Smooth muscle cell (in vitro differentiated cells): ENCODE measurements at regions not wholly inside any gene's neighbourhood (a gene's known extent, or its start where the extent isn't known, plus 50 kb on each side); places are given as distances from the start of the nearest gene placed in this dataset.
"Not testable (repeated sequence)": the region's sequence is repeated elsewhere in the genome, so short reads cannot be mapped to it uniquely, and the experiment has no call there.

ENCODE experiments used
- DNase-seq: peaks from one replicate; lab custom pipeline; 2025; ENCODE audit not compliant: unreplicated experiment; lab: John Stamatoyannopoulos, UW
- H2AFZ ChIP-seq: fragments of 200-600 bp; sonication (generic); 2 replicates; pipeline ENCODE4 v1.6.0; 2016; ENCODE audit warnings: antibody characterized with exemption, low read depth, mild to moderate bottlenecking
- H3F3A ChIP-seq: fragments of 200-600 bp; sonication (generic); 2 replicates; pipeline ENCODE4 v1.6.0; 2017; ENCODE audit warnings: antibody characterized with exemption, low read depth
- H3K27ac ChIP-seq: fragments of 200-600 bp; sonication (generic); 2 replicates; pipeline ENCODE4 v1.5.1; 2016; ENCODE audit warnings: low read depth, mild to moderate bottlenecking
- H3K27me3 ChIP-seq: fragments of 200-600 bp; sonication (generic); 2 replicates; pipeline ENCODE4 v1.6.1; 2016; ENCODE audit warnings: low read depth, mild to moderate bottlenecking
- H3K36me3 ChIP-seq: fragments of 200-600 bp; sonication (generic); 2 replicates; pipeline ENCODE4 v1.5.1; 2016; ENCODE audit warnings: low read depth
- H3K4me1 ChIP-seq: fragments of 200-600 bp; sonication (generic); 2 replicates; pipeline ENCODE4 v1.5.1; 2016; ENCODE audit warnings: low read depth
- H3K4me2 ChIP-seq: fragments of 200-600 bp; sonication (generic); 2 replicates; pipeline ENCODE4 v1.6.0; 2016; ENCODE audit warnings: mild to moderate bottlenecking
- H3K4me3 ChIP-seq: fragments of 200-600 bp; sonication (generic); 2 replicates; pipeline ENCODE4 v1.5.1; 2016; ENCODE audit warnings: mild to moderate bottlenecking
- H3K79me2 ChIP-seq: fragments of 200-600 bp; sonication (generic); 2 replicates; pipeline ENCODE4 v1.6.0; 2016; ENCODE audit warnings: low read depth, mild to moderate bottlenecking
- H3K9ac ChIP-seq: fragments of 200-600 bp; sonication (generic); 2 replicates; pipeline ENCODE4 v1.6.0; 2016; ENCODE audit warnings: low read depth
- H3K9me3 ChIP-seq: fragments of 200-600 bp; sonication (generic); replicated peaks from 2 replicates; pipeline ENCODE4 v1.5.1; 2016; ENCODE audit warnings: low read depth
- H4K20me1 ChIP-seq: fragments of 200-600 bp; sonication (generic); 2 replicates; pipeline ENCODE4 v1.6.0; 2016; ENCODE audit warnings: low read depth
- WGBS: methylation state at CpG from one replicate; pipeline ENCODE4 v1.1.7; 2016; ENCODE audit warnings: low lambda C conversion rate; 5-methylcytosine and 5-hydroxymethylcytosine counted together
- TF ChIP-seq, protein P1 (sequence below): fragments of 200-600 bp; sonication (generic); IDR thresholded peaks from 2 replicates; pipeline ENCODE4 v1.5.1; 2017; ENCODE audit warnings: borderline replicate concordance, mild to moderate bottlenecking, antibody characterized with exemption; ENCODE audit not compliant: insufficient read depth, poor library complexity, severe bottlenecking

DNA sequence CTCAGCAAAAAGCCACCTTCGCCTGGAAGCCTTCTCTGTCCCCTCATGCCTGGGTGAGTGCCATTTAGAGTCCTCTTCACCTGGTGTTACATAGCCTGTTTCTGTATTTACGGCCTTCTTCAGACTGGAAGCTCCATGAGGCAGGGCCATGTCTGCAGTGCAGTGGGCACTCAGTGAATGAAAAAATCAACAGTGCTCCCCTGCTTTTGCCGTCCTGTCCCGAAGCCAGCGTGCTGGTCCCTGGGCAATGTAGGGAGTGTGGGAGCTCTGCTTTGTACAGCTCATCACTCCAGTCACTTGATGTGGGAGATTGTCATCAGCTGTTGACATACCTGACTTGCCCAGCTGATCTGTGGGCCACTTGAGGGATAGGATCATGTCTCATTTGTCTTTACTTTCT, 129.0 kb upstream of the TSHZ3 start:
- Histone ChIP-seq H3F3A (no peaks in the 10 kb centered on the region), H3K9me3 (no peaks in the 10 kb centered on the region), H2AFZ (no peak overlapping the region), H3K4me1 (no peaks in the 10 kb centered on the region), H3K4me3 (no peak overlapping the region), H4K20me1 (no peaks in the 10 kb centered on the region), H3K4me2 (no peak overlapping the region), H3K79me2 (no peaks in the 10 kb centered on the region), H3K36me3 (no peaks in the 10 kb centered on the region), H3K27me3 (no peaks in the 10 kb centered on the region), H3K9ac (no peak overlapping the region), H3K27ac (no peak overlapping the region)
- no peak for DNase-seq
- WGBS = 89% methylated on average over 5 of the region's 5 CpGs
- TF ChIP-seq, protein P1, sequence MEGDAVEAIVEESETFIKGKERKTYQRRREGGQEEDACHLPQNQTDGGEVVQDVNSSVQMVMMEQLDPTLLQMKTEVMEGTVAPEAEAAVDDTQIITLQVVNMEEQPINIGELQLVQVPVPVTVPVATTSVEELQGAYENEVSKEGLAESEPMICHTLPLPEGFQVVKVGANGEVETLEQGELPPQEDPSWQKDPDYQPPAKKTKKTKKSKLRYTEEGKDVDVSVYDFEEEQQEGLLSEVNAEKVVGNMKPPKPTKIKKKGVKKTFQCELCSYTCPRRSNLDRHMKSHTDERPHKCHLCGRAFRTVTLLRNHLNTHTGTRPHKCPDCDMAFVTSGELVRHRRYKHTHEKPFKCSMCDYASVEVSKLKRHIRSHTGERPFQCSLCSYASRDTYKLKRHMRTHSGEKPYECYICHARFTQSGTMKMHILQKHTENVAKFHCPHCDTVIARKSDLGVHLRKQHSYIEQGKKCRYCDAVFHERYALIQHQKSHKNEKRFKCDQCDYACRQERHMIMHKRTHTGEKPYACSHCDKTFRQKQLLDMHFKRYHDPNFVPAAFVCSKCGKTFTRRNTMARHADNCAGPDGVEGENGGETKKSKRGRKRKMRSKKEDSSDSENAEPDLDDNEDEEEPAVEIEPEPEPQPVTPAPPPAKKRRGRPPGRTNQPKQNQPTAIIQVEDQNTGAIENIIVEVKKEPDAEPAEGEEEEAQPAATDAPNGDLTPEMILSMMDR = no peak

DNA sequence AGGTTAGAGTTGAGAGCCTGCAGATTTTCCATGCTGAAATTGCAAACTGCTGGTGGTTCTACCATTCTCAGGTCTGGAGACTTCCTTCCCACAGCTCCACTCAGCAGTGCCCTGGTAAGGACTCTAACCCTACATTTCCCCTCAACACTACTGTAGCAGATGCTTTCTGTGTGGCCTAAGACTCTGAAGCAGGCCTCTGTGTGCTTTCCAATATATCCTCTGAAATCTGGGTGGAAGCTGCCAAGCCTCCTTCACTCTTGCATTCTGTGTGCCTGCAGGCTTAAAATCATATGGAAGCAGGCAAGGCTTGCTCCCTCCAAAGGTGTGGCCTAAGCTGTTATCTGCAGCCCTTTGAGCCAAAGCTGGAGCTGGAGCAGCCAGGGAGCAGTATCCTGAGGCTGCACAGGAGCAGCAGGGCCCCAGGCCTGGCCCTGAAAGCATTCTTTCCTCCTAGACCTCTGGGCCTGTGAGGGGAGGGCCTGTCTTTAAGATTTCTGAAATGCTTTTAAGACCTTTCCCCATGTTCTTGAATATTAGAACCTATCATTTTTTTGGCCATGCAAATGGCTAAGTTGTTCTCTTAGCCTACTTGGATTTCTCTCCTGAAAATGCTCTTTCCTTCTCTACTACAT, 134.1 kb upstream of the TSHZ3 start:
- no peaks in the 10 kb centered on the region for H3K4me1 ChIP-seq
- DNase-seq = no peak
- no peak overlapping the region for H3K4me2 ChIP-seq
- H3K79me2 ChIP-seq = no peaks in the 10 kb centered on the region
- H3K36me3 ChIP-seq = no peaks in the 10 kb centered on the region
- no peak overlapping the region for H3K4me3 ChIP-seq
- no peak overlapping the region for H3K9ac ChIP-seq
- TF ChIP-seq, protein P1 = no peak
- H3K27ac ChIP-seq = no peak overlapping the region
- no peaks in the 10 kb centered on the region for H3K9me3 ChIP-seq
- no peaks in the 10 kb centered on the region for H4K20me1 ChIP-seq
- H3K27me3 ChIP-seq = no peaks in the 10 kb centered on the region
- H2AFZ ChIP-seq = no peak overlapping the region
- H3F3A ChIP-seq = no peaks in the 10 kb centered on the region

DNA sequence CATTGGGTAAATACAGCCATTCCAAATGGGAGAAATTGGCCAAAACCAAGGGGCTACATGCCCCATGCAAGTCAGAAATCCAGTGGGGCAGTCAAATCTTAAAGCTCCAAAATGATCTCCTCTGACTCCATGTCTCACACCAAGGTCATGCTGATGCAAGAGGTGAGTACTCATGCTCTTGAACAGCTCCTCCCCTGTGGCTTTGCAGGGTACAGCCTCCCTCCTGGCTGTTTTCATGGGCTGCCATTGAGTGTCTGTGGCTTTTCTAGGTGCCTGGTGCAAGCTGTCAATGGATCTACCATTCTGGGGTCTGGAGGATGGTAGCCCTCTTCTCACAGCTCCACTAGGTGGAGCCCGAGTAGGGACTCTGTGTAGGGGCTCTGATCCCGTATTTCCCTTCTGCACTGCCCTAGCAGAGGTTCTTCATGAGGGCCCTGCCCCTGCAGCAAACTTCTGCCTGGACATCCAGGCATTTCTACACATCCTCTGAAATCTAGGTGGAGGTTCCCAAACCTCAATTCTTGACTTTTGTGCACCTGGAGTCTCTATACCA, 135.7 kb upstream of the TSHZ3 start:
- H3K4me3 ChIP-seq, H3K36me3 ChIP-seq, H4K20me1 ChIP-seq, H3K4me1 ChIP-seq, H3K9ac ChIP-seq, H3K9me3 ChIP-seq, H3K27me3 ChIP-seq, H3K27ac ChIP-seq, H2AFZ ChIP-seq, H3K4me2 ChIP-seq, H3K79me2 ChIP-seq, H3F3A ChIP-seq, DNase-seq: not testable (repeated sequence)
- WGBS = 81% methylated on average over 2 of the region's 2 CpGs

DNA sequence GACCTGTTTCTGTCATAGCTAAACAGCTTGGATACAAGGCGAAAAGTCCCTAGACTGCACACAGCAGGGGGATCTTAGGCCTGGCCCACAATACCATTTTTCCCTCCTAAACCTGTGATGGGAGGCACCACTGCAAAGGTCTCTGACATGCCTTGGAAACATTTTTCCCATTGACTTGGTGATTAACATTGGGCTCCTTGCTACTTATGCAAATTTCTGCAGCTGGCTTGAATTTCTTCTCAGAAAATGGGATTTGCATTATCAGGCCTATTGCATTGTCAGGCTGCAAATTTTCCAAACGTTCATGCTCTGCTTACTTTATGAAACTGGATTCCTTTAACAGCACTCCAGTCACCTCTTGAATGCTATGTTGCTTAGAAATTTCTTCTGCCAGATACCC, 136.2 kb upstream of the TSHZ3 start:
- Histone ChIP-seq H3K4me2 (no peak overlapping the region), H3K9me3 (no peaks in the 10 kb centered on the region), H3K4me1 (no peaks in the 10 kb centered on the region), H3K79me2 (no peaks in the 10 kb centered on the region), H3K27ac (no peak overlapping the region), H3K36me3 (no peaks in the 10 kb centered on the region), H4K20me1 (no peaks in the 10 kb centered on the region), H2AFZ (no peak overlapping the region), H3K4me3 (no peak overlapping the region), H3F3A (no peaks in the 10 kb centered on the region), H3K27me3 (no peaks in the 10 kb centered on the region), H3K9ac (no peak overlapping the region)
- no peak for DNase-seq
- TF ChIP-seq, protein P1 = no peak
- 74% methylated on average over 2 of the region's 2 CpGs for WGBS
